ENCODE measurements at regions not wholly inside any gene's neighbourhood (a gene's known extent, or its start where the extent isn't known, plus 50 kb on each side); places are given as distances from the start of the nearest gene placed in this dataset.

DNA sequence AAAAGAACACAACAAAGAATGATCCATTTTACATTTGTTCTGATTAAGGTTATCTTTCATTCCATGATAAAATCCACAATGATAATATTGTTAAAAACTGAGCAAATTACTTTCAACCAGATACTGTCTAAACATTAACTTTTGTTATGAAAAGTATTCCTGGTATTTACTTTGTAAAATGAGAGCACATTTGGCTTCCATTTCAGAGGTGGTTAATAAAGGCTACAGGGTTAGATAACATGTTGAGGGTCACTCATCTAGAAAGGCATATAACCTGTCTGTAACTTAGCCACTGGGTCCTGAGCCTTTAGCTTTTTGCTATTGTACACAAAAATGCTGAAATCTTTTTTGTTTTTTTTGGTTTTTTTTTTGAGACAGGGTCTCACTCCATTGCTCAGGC lies 99.3 kb downstream of the ANXA2R start:
- TF ChIP-seq RAD21 (CRISPR knock-in tag; conservative IDR thresholded peaks at IDR 0.05 in 1 of 2, IDR thresholded peaks at IDR 0.05 in 1 of 2) (no peak), KLF10 (CRISPR knock-in tag; IDR thresholded peaks at IDR 0.05) (no peak), TAF15 (IDR thresholded peaks at IDR 0.05; ENCODE audit: low read depth, low read length) (no peak), POLR3A (IDR thresholded peaks at IDR 0.05; ENCODE audit: borderline replicate concordance, extremely low read depth, insufficient read depth, insufficient read length) (no peak), ZNF274 (IDR thresholded peaks at IDR 0.05; ENCODE audit: borderline replicate concordance, low read depth, low read length) (no peak), EZH2 (IDR thresholded peaks at IDR 0.05; ENCODE audit: borderline replicate concordance, low read depth, low read length) (no peak), TCF7L2 (IDR thresholded peaks at IDR 0.05; ENCODE audit: low read depth, low read length) (no peak), BRD4 (IDR thresholded peaks at IDR 0.05) (no peak)
- TF ChIP-seq, protein P1, sequence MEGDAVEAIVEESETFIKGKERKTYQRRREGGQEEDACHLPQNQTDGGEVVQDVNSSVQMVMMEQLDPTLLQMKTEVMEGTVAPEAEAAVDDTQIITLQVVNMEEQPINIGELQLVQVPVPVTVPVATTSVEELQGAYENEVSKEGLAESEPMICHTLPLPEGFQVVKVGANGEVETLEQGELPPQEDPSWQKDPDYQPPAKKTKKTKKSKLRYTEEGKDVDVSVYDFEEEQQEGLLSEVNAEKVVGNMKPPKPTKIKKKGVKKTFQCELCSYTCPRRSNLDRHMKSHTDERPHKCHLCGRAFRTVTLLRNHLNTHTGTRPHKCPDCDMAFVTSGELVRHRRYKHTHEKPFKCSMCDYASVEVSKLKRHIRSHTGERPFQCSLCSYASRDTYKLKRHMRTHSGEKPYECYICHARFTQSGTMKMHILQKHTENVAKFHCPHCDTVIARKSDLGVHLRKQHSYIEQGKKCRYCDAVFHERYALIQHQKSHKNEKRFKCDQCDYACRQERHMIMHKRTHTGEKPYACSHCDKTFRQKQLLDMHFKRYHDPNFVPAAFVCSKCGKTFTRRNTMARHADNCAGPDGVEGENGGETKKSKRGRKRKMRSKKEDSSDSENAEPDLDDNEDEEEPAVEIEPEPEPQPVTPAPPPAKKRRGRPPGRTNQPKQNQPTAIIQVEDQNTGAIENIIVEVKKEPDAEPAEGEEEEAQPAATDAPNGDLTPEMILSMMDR (IDR thresholded peaks at IDR 0.05 in 2 of 3, conservative IDR thresholded peaks at IDR 0.05 in 1 of 3; ENCODE audit: insufficient read depth in 2 of 3, low read depth in 1 of 3, low read length in 3 of 3): no peak
- TF ChIP-seq, protein P2, sequence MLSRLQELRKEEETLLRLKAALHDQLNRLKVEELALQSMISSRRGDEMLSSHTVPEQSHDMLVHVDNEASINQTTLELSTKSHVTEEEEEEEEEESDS (CRISPR knock-in tag; IDR thresholded peaks at IDR 0.05): no peak
- TF ChIP-seq, protein P3, sequence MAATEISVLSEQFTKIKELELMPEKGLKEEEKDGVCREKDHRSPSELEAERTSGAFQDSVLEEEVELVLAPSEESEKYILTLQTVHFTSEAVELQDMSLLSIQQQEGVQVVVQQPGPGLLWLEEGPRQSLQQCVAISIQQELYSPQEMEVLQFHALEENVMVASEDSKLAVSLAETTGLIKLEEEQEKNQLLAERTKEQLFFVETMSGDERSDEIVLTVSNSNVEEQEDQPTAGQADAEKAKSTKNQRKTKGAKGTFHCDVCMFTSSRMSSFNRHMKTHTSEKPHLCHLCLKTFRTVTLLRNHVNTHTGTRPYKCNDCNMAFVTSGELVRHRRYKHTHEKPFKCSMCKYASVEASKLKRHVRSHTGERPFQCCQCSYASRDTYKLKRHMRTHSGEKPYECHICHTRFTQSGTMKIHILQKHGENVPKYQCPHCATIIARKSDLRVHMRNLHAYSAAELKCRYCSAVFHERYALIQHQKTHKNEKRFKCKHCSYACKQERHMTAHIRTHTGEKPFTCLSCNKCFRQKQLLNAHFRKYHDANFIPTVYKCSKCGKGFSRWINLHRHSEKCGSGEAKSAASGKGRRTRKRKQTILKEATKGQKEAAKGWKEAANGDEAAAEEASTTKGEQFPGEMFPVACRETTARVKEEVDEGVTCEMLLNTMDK (IDR thresholded peaks at IDR 0.05; ENCODE audit: borderline replicate concordance, insufficient read depth, low read depth, low read length, poor library complexity, severe bottlenecking): no peak

Data from K562 (cell line).